ENCODE measurements at regions not wholly inside any gene's neighbourhood (a gene's known extent, or its start where the extent isn't known, plus 50 kb on each side); places are given as distances from the start of the nearest gene placed in this dataset.

- Histone ChIP-seq H2BK20ac (ENCODE audit: low read depth, low read length, poor library complexity, severe bottlenecking) (no peak overlapping the region), H2BK15ac (ENCODE audit: low read depth, low read length) (no peak overlapping the region), H3K79me1 (ENCODE audit: insufficient read depth, low read depth, low read length, poor library complexity, severe bottlenecking) (no peaks in the 10 kb centered on the region), H4K20me1 (ENCODE audit: control insufficient read depth, insufficient read depth, insufficient read length) (no peaks in the 10 kb centered on the region), H2BK12ac (ENCODE audit: insufficient read length, low read depth, low read length) (no peak overlapping the region), H3K14ac (ENCODE audit: insufficient read depth, low read length) (no peak overlapping the region), H3T11ph (ENCODE audit: low read length) (no peak overlapping the region), H3K27me3 (ENCODE audit: insufficient read depth, low read length) (no peaks in the 10 kb centered on the region), H3K27ac (ENCODE audit: insufficient read length, low read depth, low read length) (no peak overlapping the region), H3K4me2 (ENCODE audit: insufficient read depth, insufficient read length, low read length) (no peak overlapping the region), H2BK5ac (ENCODE audit: insufficient read length, low read length) (no peak overlapping the region), H3K4me1 (ENCODE audit: insufficient read depth, low read length) (no peaks in the 10 kb centered on the region), H3K56ac (ENCODE audit: insufficient read length, low read depth, low read length) (no peak overlapping the region), H3K9ac (ENCODE audit: extremely low read depth, insufficient read length, low read length) (no peak overlapping the region), H3K23ac (ENCODE audit: insufficient read length, low read depth, low read length) (no peak overlapping the region), H3K9me3 (ENCODE audit: control insufficient read depth, low read depth, low read length) (no peaks in the 10 kb centered on the region), H2BK120ac (ENCODE audit: low read depth, low read length, poor library complexity, severe bottlenecking) (no peak overlapping the region), H3K79me2 (ENCODE audit: insufficient read depth, low read length) (no peaks in the 10 kb centered on the region), H4K8ac (replicated peaks; ENCODE audit: insufficient read length, low read depth, low read length) (no peak overlapping the region), H3K4ac (ENCODE audit: low read depth, low read length) (no peak overlapping the region), H2AFZ (ENCODE audit: low read length) (no peak overlapping the region), H4K91ac (ENCODE audit: insufficient read length, low read depth, low read length) (no peak overlapping the region), H3K23me2 (ENCODE audit: insufficient read length, low read depth, low read length, poor library complexity, severe bottlenecking) (no peaks in the 10 kb centered on the region), H3K18ac (ENCODE audit: insufficient read length, low read depth, low read length) (no peak overlapping the region), H4K5ac (ENCODE audit: insufficient read length, low read depth, low read length) (no peak overlapping the region), H2AK5ac (ENCODE audit: insufficient read length, low read length) (no peak overlapping the region)
- Mint-ChIP-seq H3K4me3 (no peak overlapping the region), H3K4me1 (no peaks in the 10 kb centered on the region), H3K27me3 (ENCODE audit: low read depth) (peaks cover 1% of the 10 kb centered on the region; the same call in 1 of the 2 replicates), H3K9me3 (no peaks in the 10 kb centered on the region), H3K36me3 (ENCODE audit: insufficient read depth in 1 of 3, low read depth in 3 of 3) (no peaks in the 10 kb centered on the region), H3K27ac (peak overlapping the region in 1 of 3 experiments; percentile 52; a peak in 1 of 7 replicates)
- no CpG with 5 or more reads among the region's 7 CpGs for WGBS (ENCODE audit: extremely low coverage, insufficient read length, low lambda C conversion rate)
- no peak for TF ChIP-seq CTCF (conservative IDR thresholded peaks at IDR 0.05)
- DNase-seq: no peak
Measured at GRCh38 chr1:234877761-234878160, 250.9 kb downstream of the TOMM20 start.

Measured in H9 (cell line).